ENCODE measurements at regions not wholly inside any gene's neighbourhood (a gene's known extent, or its start where the extent isn't known, plus 50 kb on each side); places are given as distances from the start of the nearest gene placed in this dataset.

- H3K4me3 ChIP-seq (ENCODE audit: control insufficient read depth in 1 of 2, extremely low read depth in 1 of 2, low read length in 1 of 2): no peak overlapping the region
- Mint-ChIP-seq H3K9me3 (peaks cover 0 to 28% (median 19%) of the 10 kb centered on the region in 3 donors), H3K27me3 (no peaks in the 10 kb centered on the region), H3K4me3 (no peak overlapping the region), H3K36me3 (no peaks in the 10 kb centered on the region), H3K4me1 (no peaks in the 10 kb centered on the region), H3K27ac (no peak overlapping the region)
- CTCF ChIA-PET: no interaction called here
- H3K4me1 ChIP-seq (ENCODE audit: control insufficient read depth in 1 of 2, extremely low read depth in 1 of 2, insufficient read depth in 2 of 2, low read length in 2 of 2): no peaks in the 10 kb centered on the region
- no peak overlapping the region for H3K27ac ChIP-seq (ENCODE audit: low read length)
- DNase-seq: no peak
- no peaks in the 10 kb centered on the region for H3K27me3 ChIP-seq (replicated peaks in 1 of 2; ENCODE audit: control insufficient read depth in 2 of 2, extremely low read depth in 1 of 2, insufficient read depth in 2 of 2, low read length in 1 of 2)
- no peaks in the 10 kb centered on the region for H3K36me3 ChIP-seq (ENCODE audit: control insufficient read depth in 2 of 2, extremely low read depth in 1 of 2, insufficient read depth in 1 of 2, low read length in 1 of 2)
- WGBS (ENCODE audit: insufficient coverage): no CpG with 5 or more reads among the region's 2 CpGs
- ATAC-seq (replicated peaks in 1 of 4): no peak
- POLR2A ChIA-PET: no interaction called here
- no peaks in the 10 kb centered on the region for H3K9me3 ChIP-seq
Observed at GRCh38 chr14:83441801-83442200, 1908.1 kb upstream of the SEL1L start.

GRCh38 chr14:83455561-83455960 is 1921.9 kb upstream of the SEL1L start:
- Mint-ChIP-seq H3K4me1 (no peaks in the 10 kb centered on the region), H3K27me3 (no peaks in the 10 kb centered on the region), H3K9me3 (peaks cover 33 to 48% (median 41%) of the 10 kb centered on the region in 3 donors), H3K4me3 (no peak overlapping the region), H3K36me3 (no peaks in the 10 kb centered on the region), H3K27ac (no peak overlapping the region)
- WGBS (ENCODE audit: insufficient coverage): 89% methylated on average over 2 of the region's 3 CpGs
- H3K36me3 ChIP-seq (ENCODE audit: control insufficient read depth in 2 of 2, extremely low read depth in 1 of 2, insufficient read depth in 1 of 2, low read length in 1 of 2): no peaks in the 10 kb centered on the region
- no peaks in the 10 kb centered on the region for H3K9me3 ChIP-seq
- DNase-seq: no peak
- H3K27ac ChIP-seq (ENCODE audit: low read length): no peak overlapping the region
- ATAC-seq (replicated peaks in 1 of 4): no peak
- CTCF ChIA-PET: no interaction called here
- no peaks in the 10 kb centered on the region for H3K27me3 ChIP-seq (replicated peaks in 1 of 2; ENCODE audit: control insufficient read depth in 2 of 2, extremely low read depth in 1 of 2, insufficient read depth in 2 of 2, low read length in 1 of 2)
- no peaks in the 10 kb centered on the region for H3K4me1 ChIP-seq (ENCODE audit: control insufficient read depth in 1 of 2, extremely low read depth in 1 of 2, insufficient read depth in 2 of 2, low read length in 2 of 2)
- POLR2A ChIA-PET: no interaction called here
- no peak overlapping the region for H3K4me3 ChIP-seq (ENCODE audit: control insufficient read depth in 1 of 2, extremely low read depth in 1 of 2, low read length in 1 of 2)

- ChIA-PET POLR2A (no interaction called here), CTCF (no interaction called here)
- Mint-ChIP-seq H3K4me3 (no peak overlapping the region), H3K9me3 (peaks cover 25 to 26% (median 25%) of the 10 kb centered on the region in 3 donors), H3K4me1 (no peaks in the 10 kb centered on the region), H3K36me3 (no peaks in the 10 kb centered on the region), H3K27ac (no peak overlapping the region), H3K27me3 (no peaks in the 10 kb centered on the region)
- Histone ChIP-seq H3K4me3 (ENCODE audit: control insufficient read depth in 1 of 2, extremely low read depth in 1 of 2, low read length in 1 of 2) (no peak overlapping the region), H3K27ac (ENCODE audit: low read length) (no peak overlapping the region), H3K36me3 (ENCODE audit: control insufficient read depth in 2 of 2, extremely low read depth in 1 of 2, insufficient read depth in 1 of 2, low read length in 1 of 2) (no peaks in the 10 kb centered on the region), H3K27me3 (replicated peaks in 1 of 2; ENCODE audit: control insufficient read depth in 2 of 2, extremely low read depth in 1 of 2, insufficient read depth in 2 of 2, low read length in 1 of 2) (no peaks in the 10 kb centered on the region), H3K9me3 (no peaks in the 10 kb centered on the region), H3K4me1 (ENCODE audit: control insufficient read depth in 1 of 2, extremely low read depth in 1 of 2, insufficient read depth in 2 of 2, low read length in 2 of 2) (no peaks in the 10 kb centered on the region)
- 33% methylated on average over 1 of the region's 4 CpGs for WGBS (ENCODE audit: insufficient coverage)
- ATAC-seq (replicated peaks in 1 of 4) (no peak), DNase-seq (no peak)
Observed at GRCh38 chr14:83461521-83461920, 1927.9 kb upstream of the SEL1L start.

GRCh38 chr14:83462759-83463158 is 1929.1 kb upstream of the SEL1L start:
- H3K4me1 Mint-ChIP-seq: no peaks in the 10 kb centered on the region
- no peak overlapping the region for H3K4me3 Mint-ChIP-seq
- H3K27ac Mint-ChIP-seq: no peak overlapping the region
- no peak for ATAC-seq (replicated peaks in 1 of 4)
- no peak for DNase-seq
- no peak overlapping the region for H3K27ac ChIP-seq (ENCODE audit: low read length)
- ChIA-PET CTCF (no interaction called here), POLR2A (no interaction called here)
- no peaks in the 10 kb centered on the region for H3K4me1 ChIP-seq (ENCODE audit: control insufficient read depth in 1 of 2, extremely low read depth in 1 of 2, insufficient read depth in 2 of 2, low read length in 2 of 2)
- no peaks in the 10 kb centered on the region for H3K9me3 ChIP-seq
- WGBS (ENCODE audit: insufficient coverage): no CpG with 5 or more reads among the region's 3 CpGs
- H3K36me3 ChIP-seq (ENCODE audit: control insufficient read depth in 2 of 2, extremely low read depth in 1 of 2, insufficient read depth in 1 of 2, low read length in 1 of 2): no peaks in the 10 kb centered on the region
- no peaks in the 10 kb centered on the region for H3K27me3 ChIP-seq (replicated peaks in 1 of 2; ENCODE audit: control insufficient read depth in 2 of 2, extremely low read depth in 1 of 2, insufficient read depth in 2 of 2, low read length in 1 of 2)
- no peaks in the 10 kb centered on the region for H3K27me3 Mint-ChIP-seq
- H3K9me3 Mint-ChIP-seq: peaks cover 22 to 25% (median 25%) of the 10 kb centered on the region in 3 donors
- no peaks in the 10 kb centered on the region for H3K36me3 Mint-ChIP-seq
- H3K4me3 ChIP-seq (ENCODE audit: control insufficient read depth in 1 of 2, extremely low read depth in 1 of 2, low read length in 1 of 2): no peak overlapping the region

GRCh38 chr14:83463500-83464098 is 1929.9 kb upstream of the SEL1L start:
- Mint-ChIP-seq H3K27ac (no peak overlapping the region), H3K27me3 (no peaks in the 10 kb centered on the region), H3K36me3 (no peaks in the 10 kb centered on the region), H3K4me3 (no peak overlapping the region), H3K9me3 (peaks cover 18 to 19% (median 18%) of the 10 kb centered on the region in 3 donors), H3K4me1 (no peaks in the 10 kb centered on the region)
- H3K4me3 ChIP-seq (ENCODE audit: control insufficient read depth in 1 of 2, extremely low read depth in 1 of 2, low read length in 1 of 2): no peak overlapping the region
- no peaks in the 10 kb centered on the region for H3K4me1 ChIP-seq (ENCODE audit: control insufficient read depth in 1 of 2, extremely low read depth in 1 of 2, insufficient read depth in 2 of 2, low read length in 2 of 2)
- ChIA-PET CTCF (no interaction called here), POLR2A (no interaction called here)
- DNase-seq: no peak
- ATAC-seq (replicated peaks in 1 of 4): no peak
- no peaks in the 10 kb centered on the region for H3K36me3 ChIP-seq (ENCODE audit: control insufficient read depth in 2 of 2, extremely low read depth in 1 of 2, insufficient read depth in 1 of 2, low read length in 1 of 2)
- H3K9me3 ChIP-seq: no peaks in the 10 kb centered on the region
- H3K27ac ChIP-seq (ENCODE audit: low read length): no peak overlapping the region
- no CpG with 5 or more reads among the region's 4 CpGs for WGBS (ENCODE audit: insufficient coverage)
- H3K27me3 ChIP-seq (replicated peaks in 1 of 2; ENCODE audit: control insufficient read depth in 2 of 2, extremely low read depth in 1 of 2, insufficient read depth in 2 of 2, low read length in 1 of 2): no peaks in the 10 kb centered on the region

- WGBS (ENCODE audit: insufficient coverage): no CpG with 5 or more reads among the region's 3 CpGs
- Mint-ChIP-seq H3K36me3 (no peaks in the 10 kb centered on the region), H3K4me3 (no peak overlapping the region)
Observed at GRCh38 chr14:83467811-83468210, 1934.2 kb upstream of the SEL1L start.

GRCh38 chr14:83470466-83470865 is 1936.8 kb upstream of the SEL1L start:
- Histone ChIP-seq H3K27ac (ENCODE audit: low read length) (no peak overlapping the region), H3K4me3 (ENCODE audit: control insufficient read depth in 1 of 2, extremely low read depth in 1 of 2, low read length in 1 of 2) (no peak overlapping the region), H3K4me1 (ENCODE audit: control insufficient read depth in 1 of 2, extremely low read depth in 1 of 2, insufficient read depth in 2 of 2, low read length in 2 of 2) (no peaks in the 10 kb centered on the region), H3K27me3 (replicated peaks in 1 of 2; ENCODE audit: control insufficient read depth in 2 of 2, extremely low read depth in 1 of 2, insufficient read depth in 2 of 2, low read length in 1 of 2) (no peaks in the 10 kb centered on the region), H3K9me3 (no peaks in the 10 kb centered on the region), H3K36me3 (ENCODE audit: control insufficient read depth in 2 of 2, extremely low read depth in 1 of 2, insufficient read depth in 1 of 2, low read length in 1 of 2) (no peaks in the 10 kb centered on the region)
- no peak overlapping the region for H3K27ac Mint-ChIP-seq
- H3K36me3 Mint-ChIP-seq: no peaks in the 10 kb centered on the region
- DNase-seq: no peak
- POLR2A ChIA-PET: no interaction called here
- CTCF ChIA-PET: interaction anchor here in 1 of 2 donors (0.5 kb wide), 1 partner anchor 510 kb away, joined by 8 read pairs; no protein-coding TSS in a partner anchor
- no CpG with 5 or more reads among the region's 4 CpGs for WGBS (ENCODE audit: insufficient coverage)
- H3K27me3 Mint-ChIP-seq: no peaks in the 10 kb centered on the region
- no peak overlapping the region for H3K4me3 Mint-ChIP-seq
- peaks cover 17 to 30% (median 24%) of the 10 kb centered on the region in 3 donors for H3K9me3 Mint-ChIP-seq
- ATAC-seq (replicated peaks in 1 of 4): no peak
- no peaks in the 10 kb centered on the region for H3K4me1 Mint-ChIP-seq

More at GRCh38 chr14:83467811-83468210, 1934.2 kb upstream of the SEL1L start:
- H3K27me3 ChIP-seq (replicated peaks in 1 of 2; ENCODE audit: control insufficient read depth in 2 of 2, extremely low read depth in 1 of 2, insufficient read depth in 2 of 2, low read length in 1 of 2): no peaks in the 10 kb centered on the region
- no peaks in the 10 kb centered on the region for H3K4me1 Mint-ChIP-seq
- ChIA-PET CTCF (no interaction called here), POLR2A (no interaction called here)
- no peak for DNase-seq
- ATAC-seq (replicated peaks in 1 of 4): no peak
- peaks cover 12 to 28% (median 13%) of the 10 kb centered on the region in 3 donors for H3K9me3 Mint-ChIP-seq
- H3K4me3 ChIP-seq (ENCODE audit: control insufficient read depth in 1 of 2, extremely low read depth in 1 of 2, low read length in 1 of 2): no peak overlapping the region
- H3K27ac Mint-ChIP-seq: no peak overlapping the region
- no peaks in the 10 kb centered on the region for H3K9me3 ChIP-seq
- H3K27me3 Mint-ChIP-seq: no peaks in the 10 kb centered on the region
- no peaks in the 10 kb centered on the region for H3K36me3 ChIP-seq (ENCODE audit: control insufficient read depth in 2 of 2, extremely low read depth in 1 of 2, insufficient read depth in 1 of 2, low read length in 1 of 2)
- H3K4me1 ChIP-seq (ENCODE audit: control insufficient read depth in 1 of 2, extremely low read depth in 1 of 2, insufficient read depth in 2 of 2, low read length in 2 of 2): no peaks in the 10 kb centered on the region
- no peak overlapping the region for H3K27ac ChIP-seq (ENCODE audit: low read length)
